ENCODE measurements at regions not wholly inside any gene's neighbourhood (a gene's known extent, or its start where the extent isn't known, plus 50 kb on each side); places are given as distances from the start of the nearest gene placed in this dataset.

GRCh38 chr5:96506866-96507527, 73.9 kb upstream of the PCSK1 start:
- H3K4me3 ChIP-seq (ENCODE audit: low read depth, low read length), result no peak overlapping the region
- no peaks in the 10 kb centered on the region for H3K27me3 ChIP-seq (ENCODE audit: control insufficient read depth, insufficient read depth, low read length)
- H3K9me3 ChIP-seq (ENCODE audit: control insufficient read depth, insufficient read depth, low read length), result no peaks in the 10 kb centered on the region
- no peak for DNase-seq (ENCODE audit: low read depth, low spot score)
- POLR2A ChIA-PET, result no interaction called here
- CTCF ChIA-PET, result interaction anchor here (1.2 kb wide), 1 partner anchor 97 kb away, joined by 3 read pairs; no protein-coding TSS in a partner anchor
- no peak overlapping the region for H3K27ac ChIP-seq (ENCODE audit: low read depth, low read length)
- TF ChIP-seq CTCF (IDR thresholded peaks at IDR 0.05; ENCODE audit: low read depth, low read length), result no peak

GRCh38 chr5:96509316-96509715, 76.3 kb upstream of the PCSK1 start:
- ChIA-PET CTCF (interaction anchor here (1.1 kb wide), 1 partner anchor 166 kb away, joined by 4 read pairs; no protein-coding TSS in a partner anchor), POLR2A (interaction anchor here (0.8 kb wide), 1 partner anchor 64 kb away, joined by 5 read pairs; no protein-coding TSS in a partner anchor)
- Histone ChIP-seq H3K27me3 (ENCODE audit: control insufficient read depth, insufficient read depth, low read length) (no peaks in the 10 kb centered on the region), H3K4me3 (ENCODE audit: low read depth, low read length) (no peak overlapping the region), H3K27ac (ENCODE audit: low read depth, low read length) (peak overlapping the region; percentile 13), H3K9me3 (ENCODE audit: control insufficient read depth, insufficient read depth, low read length) (no peaks in the 10 kb centered on the region)
- DNase-seq (ENCODE audit: low read depth, low spot score), result no peak
- no peak for TF ChIP-seq CTCF (IDR thresholded peaks at IDR 0.05; ENCODE audit: low read depth, low read length)

- TF ChIP-seq CTCF (IDR thresholded peaks at IDR 0.05; ENCODE audit: low read depth, low read length), result no peak
- ChIA-PET POLR2A (interaction anchor here (0.8 kb wide), 1 partner anchor 63 kb away, joined by 5 read pairs; no protein-coding TSS in a partner anchor), CTCF (interaction anchor here (1.1 kb wide), 1 partner anchor 166 kb away, joined by 4 read pairs; no protein-coding TSS in a partner anchor)
- Histone ChIP-seq H3K9me3 (ENCODE audit: control insufficient read depth, insufficient read depth, low read length) (no peaks in the 10 kb centered on the region), H3K27me3 (ENCODE audit: control insufficient read depth, insufficient read depth, low read length) (no peaks in the 10 kb centered on the region), H3K4me3 (ENCODE audit: low read depth, low read length) (no peak overlapping the region), H3K27ac (ENCODE audit: low read depth, low read length) (no peak overlapping the region)
- DNase-seq (ENCODE audit: low read depth, low spot score), result peak; percentile 85
Measured at GRCh38 chr5:96509721-96510350, 76.8 kb upstream of the PCSK1 start.

- POLR2A ChIA-PET, result interaction anchor here (0.8 kb wide), 1 partner anchor 57 kb away, joined by 4 read pairs; no protein-coding TSS in a partner anchor
- Histone ChIP-seq H3K27ac (ENCODE audit: low read depth, low read length) (no peak overlapping the region), H3K4me3 (ENCODE audit: low read depth, low read length) (no peak overlapping the region), H3K9me3 (ENCODE audit: control insufficient read depth, insufficient read depth, low read length) (no peaks in the 10 kb centered on the region), H3K27me3 (ENCODE audit: control insufficient read depth, insufficient read depth, low read length) (no peaks in the 10 kb centered on the region)
- 0 out of 2 replicates have a peak, but pooled peaks have one; percentile 10 for TF ChIP-seq CTCF (IDR thresholded peaks at IDR 0.05; ENCODE audit: low read depth, low read length)
- no peak for DNase-seq (ENCODE audit: low read depth, low spot score)
- CTCF ChIA-PET, result interaction anchor here (2.6 kb wide), 1 partner anchor 85 kb away, joined by 9 read pairs; no protein-coding TSS in a partner anchor
Measured at GRCh38 chr5:96516631-96517071, 83.6 kb upstream of the PCSK1 start.

- no peak for DNase-seq (ENCODE audit: low read depth, low spot score)
- CTCF ChIA-PET, result interaction anchor here (0.9 to 2.6 kb wide), 2 partner anchors 84 to 86 kb away, joined by 3 to 9 read pairs; no protein-coding TSS in a partner anchor
- Histone ChIP-seq H3K4me3 (ENCODE audit: low read depth, low read length) (no peak overlapping the region), H3K27ac (ENCODE audit: low read depth, low read length) (no peak overlapping the region), H3K9me3 (ENCODE audit: control insufficient read depth, insufficient read depth, low read length) (no peaks in the 10 kb centered on the region), H3K27me3 (ENCODE audit: control insufficient read depth, insufficient read depth, low read length) (no peaks in the 10 kb centered on the region)
- POLR2A ChIA-PET, result interaction anchor here (0.8 kb wide), 1 partner anchor 56 kb away, joined by 4 read pairs; no protein-coding TSS in a partner anchor
- TF ChIP-seq CTCF (IDR thresholded peaks at IDR 0.05; ENCODE audit: low read depth, low read length), result no peak
Measured at GRCh38 chr5:96517295-96517694, 84.2 kb upstream of the PCSK1 start.
